NCI-H2029 treated with DMSO at 0.1 percent for 48 hours (cell line): ENCODE measurements at regions not wholly inside any gene's neighbourhood (a gene's known extent, or its start where the extent isn't known, plus 50 kb on each side); places are given as distances from the start of the nearest gene placed in this dataset.

ENCODE experiments used
- DNase-seq: peaks from one replicate; lab custom pipeline; 2025; lab: John Stamatoyannopoulos, UW

GRCh38 chr16:5482256-5482655, 384.7 kb upstream of the EEF2KMT start:
- no peak for DNase-seq

- DNase-seq = no peak
Measured at GRCh38 chr16:5480431-5481195, 383.0 kb upstream of the EEF2KMT start.

GRCh38 chr16:5479926-5480325, 382.3 kb upstream of the EEF2KMT start:
- no peak for DNase-seq

GRCh38 chr16:5478036-5478435, 380.4 kb upstream of the EEF2KMT start:
- no peak for DNase-seq

- no peak for DNase-seq
Measured at GRCh38 chr16:5477251-5477650, 379.7 kb upstream of the EEF2KMT start.

- no peak for DNase-seq
Measured at GRCh38 chr16:5472552-5472951, 375.0 kb upstream of the EEF2KMT start.

- no peak for DNase-seq
Measured at GRCh38 chr16:5468488-5468887, 370.9 kb upstream of the EEF2KMT start.

- no peak for DNase-seq
Measured at GRCh38 chr16:5467552-5467951, 370.0 kb upstream of the EEF2KMT start.

- DNase-seq = no peak
Measured at GRCh38 chr16:5466551-5466950, 369.0 kb upstream of the EEF2KMT start.

- no peak for DNase-seq
Measured at GRCh38 chr16:5465714-5466113, 368.1 kb upstream of the EEF2KMT start.

- DNase-seq = no peak
Measured at GRCh38 chr16:5463820-5464219, 366.2 kb upstream of the EEF2KMT start.

- no peak for DNase-seq
Measured at GRCh38 chr16:5461574-5461973, 364.0 kb upstream of the EEF2KMT start.

- DNase-seq = no peak
Measured at GRCh38 chr16:5461141-5461540, 363.5 kb upstream of the EEF2KMT start.

GRCh38 chr16:5460701-5461100, 363.1 kb upstream of the EEF2KMT start:
- no peak for DNase-seq

- no peak for DNase-seq
Measured at GRCh38 chr16:5459863-5460262, 362.3 kb upstream of the EEF2KMT start.

- no peak for DNase-seq
Measured at GRCh38 chr16:5455110-5455509, 357.5 kb upstream of the EEF2KMT start.

- DNase-seq = no peak
Measured at GRCh38 chr16:5454349-5454748, 356.8 kb upstream of the EEF2KMT start.

- no peak for DNase-seq
Measured at GRCh38 chr16:5451641-5452040, 354.0 kb upstream of the EEF2KMT start.

- DNase-seq = no peak
Measured at GRCh38 chr16:5450409-5451104, 353.0 kb upstream of the EEF2KMT start.

- no peak for DNase-seq
Measured at GRCh38 chr16:5449901-5450300, 352.3 kb upstream of the EEF2KMT start.

GRCh38 chr16:5448798-5449197, 351.2 kb upstream of the EEF2KMT start:
- DNase-seq = no peak

GRCh38 chr16:5447734-5448133, 350.1 kb upstream of the EEF2KMT start:
- DNase-seq = no peak

- DNase-seq = no peak
Measured at GRCh38 chr16:5446623-5447240, 349.1 kb upstream of the EEF2KMT start.
